ENCODE measurements at regions not wholly inside any gene's neighbourhood (a gene's known extent, or its start where the extent isn't known, plus 50 kb on each side); places are given as distances from the start of the nearest gene placed in this dataset.

DNA sequence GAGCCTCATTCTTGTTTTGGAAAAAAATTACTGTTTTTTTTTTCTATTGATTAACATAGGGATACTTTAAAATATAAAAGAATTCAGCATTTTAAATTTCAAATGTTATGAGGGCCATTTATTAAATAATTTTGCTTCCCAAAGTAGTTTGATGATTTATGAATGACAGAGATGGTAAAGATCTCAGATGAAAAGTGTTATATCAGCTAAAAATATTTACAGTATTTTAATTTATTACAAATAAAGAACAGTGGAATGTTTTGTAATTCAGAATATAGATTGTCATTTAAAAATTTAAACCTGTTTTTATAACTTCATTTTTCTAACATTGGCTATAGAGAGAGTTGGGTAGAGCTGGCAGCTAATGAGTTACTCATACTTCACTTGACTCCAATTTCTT lies 256.0 kb downstream of the TPBG start:
- no peak for TF ChIP-seq EP300 (IDR thresholded peaks at IDR 0.05)
- TF ChIP-seq, protein P1, sequence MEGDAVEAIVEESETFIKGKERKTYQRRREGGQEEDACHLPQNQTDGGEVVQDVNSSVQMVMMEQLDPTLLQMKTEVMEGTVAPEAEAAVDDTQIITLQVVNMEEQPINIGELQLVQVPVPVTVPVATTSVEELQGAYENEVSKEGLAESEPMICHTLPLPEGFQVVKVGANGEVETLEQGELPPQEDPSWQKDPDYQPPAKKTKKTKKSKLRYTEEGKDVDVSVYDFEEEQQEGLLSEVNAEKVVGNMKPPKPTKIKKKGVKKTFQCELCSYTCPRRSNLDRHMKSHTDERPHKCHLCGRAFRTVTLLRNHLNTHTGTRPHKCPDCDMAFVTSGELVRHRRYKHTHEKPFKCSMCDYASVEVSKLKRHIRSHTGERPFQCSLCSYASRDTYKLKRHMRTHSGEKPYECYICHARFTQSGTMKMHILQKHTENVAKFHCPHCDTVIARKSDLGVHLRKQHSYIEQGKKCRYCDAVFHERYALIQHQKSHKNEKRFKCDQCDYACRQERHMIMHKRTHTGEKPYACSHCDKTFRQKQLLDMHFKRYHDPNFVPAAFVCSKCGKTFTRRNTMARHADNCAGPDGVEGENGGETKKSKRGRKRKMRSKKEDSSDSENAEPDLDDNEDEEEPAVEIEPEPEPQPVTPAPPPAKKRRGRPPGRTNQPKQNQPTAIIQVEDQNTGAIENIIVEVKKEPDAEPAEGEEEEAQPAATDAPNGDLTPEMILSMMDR (IDR thresholded peaks at IDR 0.05), result no peak
- no peak for TF ChIP-seq POLR2AphosphoS5 (IDR thresholded peaks at IDR 0.05)
- TF ChIP-seq POLR2A (IDR thresholded peaks at IDR 0.05), result no peak
